DMS114 treated with DMSO at 0.1 percent for 48 hours (cell line): ENCODE measurements at regions not wholly inside any gene's neighbourhood (a gene's known extent, or its start where the extent isn't known, plus 50 kb on each side); places are given as distances from the start of the nearest gene placed in this dataset.

ENCODE experiments used
- DNase-seq: peaks from one replicate; lab custom pipeline; 2025; ENCODE audit not compliant: unreplicated experiment; lab: John Stamatoyannopoulos, UW

GRCh38 chr18:65414501-65414900 lies 336.3 kb upstream of the CDH7 start:
- no peak for DNase-seq

- no peak for DNase-seq
Observed at GRCh38 chr18:65411061-65411460, 339.8 kb upstream of the CDH7 start.

- no peak for DNase-seq
Observed at GRCh38 chr18:65409261-65409660, 341.6 kb upstream of the CDH7 start.

- no peak for DNase-seq
Observed at GRCh38 chr18:65403534-65403933, 347.3 kb upstream of the CDH7 start.

- no peak for DNase-seq
Observed at GRCh38 chr18:65399091-65399490, 351.7 kb upstream of the CDH7 start.

- no peak for DNase-seq
Observed at GRCh38 chr18:65398347-65399075, 352.3 kb upstream of the CDH7 start.

GRCh38 chr18:65380986-65381385 lies 369.8 kb upstream of the CDH7 start:
- DNase-seq: no peak

- no peak for DNase-seq
Observed at GRCh38 chr18:65380571-65380970, 370.2 kb upstream of the CDH7 start.

- DNase-seq: no peak
Observed at GRCh38 chr18:65372904-65373303, 377.9 kb upstream of the CDH7 start.

- DNase-seq: no peak
Observed at GRCh38 chr18:65365245-65365980, 385.4 kb upstream of the CDH7 start.

GRCh38 chr18:65363911-65364632 lies 386.7 kb upstream of the CDH7 start:
- no peak for DNase-seq

GRCh38 chr18:65363011-65363410 lies 387.8 kb upstream of the CDH7 start:
- no peak for DNase-seq

GRCh38 chr18:65359479-65359878 lies 391.3 kb upstream of the CDH7 start:
- DNase-seq: no peak

- no peak for DNase-seq
Observed at GRCh38 chr18:65358306-65358705, 392.5 kb upstream of the CDH7 start.

- DNase-seq: no peak
Observed at GRCh38 chr18:65352186-65352585, 398.6 kb upstream of the CDH7 start.

- DNase-seq: no peak
Observed at GRCh38 chr18:65349635-65350034, 401.2 kb upstream of the CDH7 start.

GRCh38 chr18:65347446-65347845 lies 403.4 kb upstream of the CDH7 start:
- DNase-seq: no peak

- no peak for DNase-seq
Observed at GRCh38 chr18:65346086-65346485, 404.7 kb upstream of the CDH7 start.

- no peak for DNase-seq
Observed at GRCh38 chr18:65343571-65343970, 407.2 kb upstream of the CDH7 start.

- no peak for DNase-seq
Observed at GRCh38 chr18:65336411-65336810, 414.4 kb upstream of the CDH7 start.

GRCh38 chr18:65329010-65329409 lies 421.8 kb upstream of the CDH7 start:
- DNase-seq: no peak

- no peak for DNase-seq
Observed at GRCh38 chr18:65326805-65327204, 424.0 kb upstream of the CDH7 start.
